HCT116 (cell line): ENCODE measurements at regions not wholly inside any gene's neighbourhood (a gene's known extent, or its start where the extent isn't known, plus 50 kb on each side); places are given as distances from the start of the nearest gene placed in this dataset.

ENCODE experiments used
- CEBPB ChIP-seq: IDR thresholded peaks from 2 replicates; pipeline ENCODE4 v1.6.1; 2012; ENCODE audit warnings: low read depth
- EGR1 ChIP-seq: IDR thresholded peaks from 2 replicates; pipeline ENCODE4 v1.6.1; 2012; ENCODE audit warnings: low read depth
- ELF1 ChIP-seq: IDR thresholded peaks from 2 replicates; pipeline ENCODE4 v1.6.1; 2012; ENCODE audit warnings: low read depth, borderline replicate concordance
- SP1 ChIP-seq: IDR thresholded peaks from 2 replicates; pipeline ENCODE4 v1.6.1; 2012; ENCODE audit warnings: low read depth
- TCF7L2 ChIP-seq: IDR thresholded peaks from 2 replicates; pipeline ENCODE4 v1.7.0; 2011; ENCODE audit warnings: borderline replicate concordance, inconsistent platforms; ENCODE audit not compliant: insufficient read depth, insufficient read length; ENCODE audit errors: extremely low read depth
- TF ChIP-seq, protein P1 (sequence below): IDR thresholded peaks from 2 replicates; pipeline ENCODE4 v1.6.1; 2012; ENCODE audit warnings: low read depth
- TF ChIP-seq, protein P2 (sequence below), 3 experiments: fragments of 200-600 bp in 1 of 3; sonication (generic) in 1 of 3; IDR thresholded peaks in 2 of 3; conservative IDR thresholded peaks in 1 of 3; 2 replicates each; pipeline ENCODE4 v1.5.1; 2012 to 2017; ENCODE audit warnings: low read depth in 2 of 3, low read length in 2 of 3, antibody characterized with exemption in 1 of 3, borderline replicate concordance in 1 of 3, control low read depth in 1 of 3, mild to moderate bottlenecking in 1 of 3, mixed read lengths in 1 of 3, mixed run types in 1 of 3, moderate library complexity in 1 of 3; ENCODE audit not compliant: insufficient read depth in 1 of 3
- TF ChIP-seq, protein P3 (sequence below): IDR thresholded peaks from 2 replicates; pipeline ENCODE4 v1.6.1; 2012

DNA sequence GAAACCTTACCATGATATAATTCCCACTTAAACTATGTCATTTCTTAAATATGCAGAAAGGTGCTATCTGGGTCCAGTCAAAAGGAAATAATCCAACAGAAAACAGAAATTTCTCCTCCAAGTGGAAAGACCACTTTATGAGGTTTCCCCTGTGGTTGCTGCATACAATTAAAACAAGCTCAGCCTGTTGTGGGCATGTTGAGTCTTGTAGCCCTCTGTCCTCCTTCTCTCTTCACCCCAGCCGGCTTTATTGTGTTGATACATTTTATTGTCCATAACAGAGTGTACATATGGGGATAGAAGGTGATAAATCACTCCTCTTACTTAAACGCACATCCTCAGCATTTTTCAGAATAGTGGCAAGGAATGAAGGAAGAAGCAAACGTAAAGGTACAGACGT lies 126.0 kb upstream of the MTNR1B start:
- TF ChIP-seq, protein P1, sequence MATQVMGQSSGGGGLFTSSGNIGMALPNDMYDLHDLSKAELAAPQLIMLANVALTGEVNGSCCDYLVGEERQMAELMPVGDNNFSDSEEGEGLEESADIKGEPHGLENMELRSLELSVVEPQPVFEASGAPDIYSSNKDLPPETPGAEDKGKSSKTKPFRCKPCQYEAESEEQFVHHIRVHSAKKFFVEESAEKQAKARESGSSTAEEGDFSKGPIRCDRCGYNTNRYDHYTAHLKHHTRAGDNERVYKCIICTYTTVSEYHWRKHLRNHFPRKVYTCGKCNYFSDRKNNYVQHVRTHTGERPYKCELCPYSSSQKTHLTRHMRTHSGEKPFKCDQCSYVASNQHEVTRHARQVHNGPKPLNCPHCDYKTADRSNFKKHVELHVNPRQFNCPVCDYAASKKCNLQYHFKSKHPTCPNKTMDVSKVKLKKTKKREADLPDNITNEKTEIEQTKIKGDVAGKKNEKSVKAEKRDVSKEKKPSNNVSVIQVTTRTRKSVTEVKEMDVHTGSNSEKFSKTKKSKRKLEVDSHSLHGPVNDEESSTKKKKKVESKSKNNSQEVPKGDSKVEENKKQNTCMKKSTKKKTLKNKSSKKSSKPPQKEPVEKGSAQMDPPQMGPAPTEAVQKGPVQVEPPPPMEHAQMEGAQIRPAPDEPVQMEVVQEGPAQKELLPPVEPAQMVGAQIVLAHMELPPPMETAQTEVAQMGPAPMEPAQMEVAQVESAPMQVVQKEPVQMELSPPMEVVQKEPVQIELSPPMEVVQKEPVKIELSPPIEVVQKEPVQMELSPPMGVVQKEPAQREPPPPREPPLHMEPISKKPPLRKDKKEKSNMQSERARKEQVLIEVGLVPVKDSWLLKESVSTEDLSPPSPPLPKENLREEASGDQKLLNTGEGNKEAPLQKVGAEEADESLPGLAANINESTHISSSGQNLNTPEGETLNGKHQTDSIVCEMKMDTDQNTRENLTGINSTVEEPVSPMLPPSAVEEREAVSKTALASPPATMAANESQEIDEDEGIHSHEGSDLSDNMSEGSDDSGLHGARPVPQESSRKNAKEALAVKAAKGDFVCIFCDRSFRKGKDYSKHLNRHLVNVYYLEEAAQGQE, result no peak
- TF ChIP-seq CEBPB (no peak), EGR1 (no peak), ELF1 (no peak), TCF7L2 (no peak), SP1 (no peak)
- TF ChIP-seq, protein P2, sequence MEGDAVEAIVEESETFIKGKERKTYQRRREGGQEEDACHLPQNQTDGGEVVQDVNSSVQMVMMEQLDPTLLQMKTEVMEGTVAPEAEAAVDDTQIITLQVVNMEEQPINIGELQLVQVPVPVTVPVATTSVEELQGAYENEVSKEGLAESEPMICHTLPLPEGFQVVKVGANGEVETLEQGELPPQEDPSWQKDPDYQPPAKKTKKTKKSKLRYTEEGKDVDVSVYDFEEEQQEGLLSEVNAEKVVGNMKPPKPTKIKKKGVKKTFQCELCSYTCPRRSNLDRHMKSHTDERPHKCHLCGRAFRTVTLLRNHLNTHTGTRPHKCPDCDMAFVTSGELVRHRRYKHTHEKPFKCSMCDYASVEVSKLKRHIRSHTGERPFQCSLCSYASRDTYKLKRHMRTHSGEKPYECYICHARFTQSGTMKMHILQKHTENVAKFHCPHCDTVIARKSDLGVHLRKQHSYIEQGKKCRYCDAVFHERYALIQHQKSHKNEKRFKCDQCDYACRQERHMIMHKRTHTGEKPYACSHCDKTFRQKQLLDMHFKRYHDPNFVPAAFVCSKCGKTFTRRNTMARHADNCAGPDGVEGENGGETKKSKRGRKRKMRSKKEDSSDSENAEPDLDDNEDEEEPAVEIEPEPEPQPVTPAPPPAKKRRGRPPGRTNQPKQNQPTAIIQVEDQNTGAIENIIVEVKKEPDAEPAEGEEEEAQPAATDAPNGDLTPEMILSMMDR (IDR thresholded peaks at IDR 0.05 in 2 of 3, conservative IDR thresholded peaks at IDR 0.05 in 1 of 3; ENCODE audit: borderline replicate concordance in 1 of 3, insufficient read depth in 1 of 3, low read depth in 2 of 3, low read length in 2 of 3), result no peak
- TF ChIP-seq, protein P3, sequence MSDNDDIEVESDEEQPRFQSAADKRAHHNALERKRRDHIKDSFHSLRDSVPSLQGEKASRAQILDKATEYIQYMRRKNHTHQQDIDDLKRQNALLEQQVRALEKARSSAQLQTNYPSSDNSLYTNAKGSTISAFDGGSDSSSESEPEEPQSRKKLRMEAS, result no peak
